GM10266 (cell line): ENCODE measurements at regions not wholly inside any gene's neighbourhood (a gene's known extent, or its start where the extent isn't known, plus 50 kb on each side); places are given as distances from the start of the nearest gene placed in this dataset.

Experiments used
- DNase-seq: peaks from one replicate; pipeline ENCODE4 v3.0.0; 2012; ENCODE audit errors: extremely low spot score
- CTCF ChIP-seq: IDR thresholded peaks from 2 replicates; pipeline ENCODE4 v1.5.1; 2012; ENCODE audit warnings: mild to moderate bottlenecking, low read depth; ENCODE audit not compliant: control insufficient read depth, insufficient read depth; ENCODE audit errors: missing control alignments

- DNase-seq = no peak
- TF ChIP-seq CTCF = no peak
Measured at GRCh38 chr9:113776194-113776593, 99.9 kb upstream of the ZNF618 start.

DNA sequence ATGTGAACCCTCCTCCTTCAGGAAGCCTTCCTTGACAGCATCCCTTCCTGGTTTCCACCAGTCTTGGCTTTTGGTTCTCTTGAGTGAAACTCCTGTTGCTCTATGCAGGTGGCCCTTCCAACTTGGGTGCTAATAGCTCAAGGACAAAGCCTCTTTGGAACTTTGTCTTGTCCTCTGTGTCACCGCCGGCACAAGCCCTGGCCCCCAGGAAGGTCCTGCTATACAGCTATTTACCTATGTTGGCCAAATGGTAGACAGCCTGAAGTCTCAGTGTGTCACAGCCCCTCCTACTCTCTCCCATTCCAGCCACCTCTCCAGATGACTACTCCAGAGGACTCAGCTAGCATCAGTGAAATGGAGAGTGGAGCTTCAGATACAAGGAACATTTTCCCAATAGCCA, 94.7 kb upstream of the ZNF618 start:
- TF ChIP-seq CTCF = no peak
- no peak for DNase-seq

DNA sequence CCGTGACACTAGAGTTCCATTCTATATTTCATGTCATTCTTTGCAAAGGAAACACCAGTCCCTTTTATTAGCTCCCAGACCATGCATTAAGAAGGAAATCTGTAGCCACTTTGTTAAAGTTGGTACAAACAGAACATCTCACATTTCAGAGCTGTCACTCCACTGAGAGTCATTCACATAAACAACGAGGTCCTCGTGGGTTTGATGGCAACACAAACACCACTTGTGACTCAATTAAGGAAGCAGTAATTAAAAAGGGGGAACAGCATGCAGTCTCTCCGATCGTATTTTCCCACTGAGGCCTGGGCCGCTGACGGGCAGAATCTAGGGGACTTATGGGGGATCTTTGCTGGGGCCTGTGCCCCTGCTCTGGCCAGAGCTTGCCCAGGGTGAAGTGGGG, 94.2 kb upstream of the ZNF618 start:
- DNase-seq = no peak
- no peak for TF ChIP-seq CTCF

GRCh38 chr9:113783475-113783874, 92.6 kb upstream of the ZNF618 start:
- no peak for TF ChIP-seq CTCF
- DNase-seq = no peak

GRCh38 chr9:113785334-113785733, 90.8 kb upstream of the ZNF618 start:
- no peak for TF ChIP-seq CTCF
- no peak for DNase-seq

DNA sequence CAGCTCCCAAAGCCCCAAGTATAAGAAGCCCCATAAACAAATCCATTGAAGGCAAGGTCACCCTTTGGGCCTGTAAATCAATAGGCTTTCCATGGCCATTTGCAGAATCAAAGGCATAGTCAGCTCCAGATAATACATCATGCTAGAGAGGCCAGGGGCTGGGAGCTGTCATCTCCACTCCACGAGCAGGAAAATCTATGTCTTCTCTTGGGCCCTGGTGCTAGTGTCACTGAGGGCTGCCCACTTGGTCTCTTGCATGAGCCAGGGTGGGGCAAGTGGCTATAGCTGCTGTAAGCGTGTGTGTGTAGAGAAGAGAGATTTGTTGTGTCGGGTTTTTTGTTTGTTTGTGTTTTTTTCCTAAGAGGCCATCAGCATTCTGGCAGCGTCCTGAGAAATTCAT, 90.0 kb upstream of the ZNF618 start:
- no peak for TF ChIP-seq CTCF
- DNase-seq = no peak

DNA sequence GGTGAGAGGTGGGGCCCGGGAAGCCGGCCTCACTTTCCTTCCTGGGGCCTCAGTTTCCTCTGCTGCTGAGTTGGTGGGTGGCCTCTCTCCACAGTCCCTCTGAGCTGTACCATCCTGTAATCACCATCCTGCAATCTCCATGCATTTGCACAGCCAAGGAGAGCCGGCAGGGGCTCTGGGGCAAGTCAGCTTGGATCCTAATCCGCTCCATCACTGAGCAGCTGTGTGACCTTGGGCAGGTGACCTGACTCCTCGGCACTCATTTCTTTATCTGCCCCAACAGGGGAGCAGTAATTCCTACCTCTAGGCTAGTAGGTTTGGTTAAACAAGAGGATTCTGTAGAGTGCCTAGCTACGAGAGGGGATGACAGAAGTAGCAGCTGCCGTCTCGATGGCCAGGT, 88.2 kb upstream of the ZNF618 start:
- no peak for DNase-seq
- TF ChIP-seq CTCF = no peak
